ENCODE measurements at regions not wholly inside any gene's neighbourhood (a gene's known extent, or its start where the extent isn't known, plus 50 kb on each side); places are given as distances from the start of the nearest gene placed in this dataset.

GRCh38 chr12:90791445-90791844 lies 163.5 kb downstream of the CCER1 start:
- DNase-seq, result no peak
- intact Hi-C loops (cut with DNase I; ENCODE audit: low total_unique reads), result no loop called here
- Histone ChIP-seq H3K36me3 (no peaks in the 10 kb centered on the region), H3K27me3 (no peaks in the 10 kb centered on the region), H3K4me1 (no peaks in the 10 kb centered on the region), H3K27ac (no peak overlapping the region), H3K4me3 (no peak overlapping the region), H3K9me3 (no peaks in the 10 kb centered on the region)
- 76 to 89% (median 82%) methylated on average over 3 of the region's 3 CpGs for WGBS, 5 donors
- no peak for TF ChIP-seq POLR2AphosphoS5 (IDR thresholded peaks at IDR 0.05)
- TF ChIP-seq, protein P1, sequence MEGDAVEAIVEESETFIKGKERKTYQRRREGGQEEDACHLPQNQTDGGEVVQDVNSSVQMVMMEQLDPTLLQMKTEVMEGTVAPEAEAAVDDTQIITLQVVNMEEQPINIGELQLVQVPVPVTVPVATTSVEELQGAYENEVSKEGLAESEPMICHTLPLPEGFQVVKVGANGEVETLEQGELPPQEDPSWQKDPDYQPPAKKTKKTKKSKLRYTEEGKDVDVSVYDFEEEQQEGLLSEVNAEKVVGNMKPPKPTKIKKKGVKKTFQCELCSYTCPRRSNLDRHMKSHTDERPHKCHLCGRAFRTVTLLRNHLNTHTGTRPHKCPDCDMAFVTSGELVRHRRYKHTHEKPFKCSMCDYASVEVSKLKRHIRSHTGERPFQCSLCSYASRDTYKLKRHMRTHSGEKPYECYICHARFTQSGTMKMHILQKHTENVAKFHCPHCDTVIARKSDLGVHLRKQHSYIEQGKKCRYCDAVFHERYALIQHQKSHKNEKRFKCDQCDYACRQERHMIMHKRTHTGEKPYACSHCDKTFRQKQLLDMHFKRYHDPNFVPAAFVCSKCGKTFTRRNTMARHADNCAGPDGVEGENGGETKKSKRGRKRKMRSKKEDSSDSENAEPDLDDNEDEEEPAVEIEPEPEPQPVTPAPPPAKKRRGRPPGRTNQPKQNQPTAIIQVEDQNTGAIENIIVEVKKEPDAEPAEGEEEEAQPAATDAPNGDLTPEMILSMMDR (IDR thresholded peaks at IDR 0.05), result no peak

DNA sequence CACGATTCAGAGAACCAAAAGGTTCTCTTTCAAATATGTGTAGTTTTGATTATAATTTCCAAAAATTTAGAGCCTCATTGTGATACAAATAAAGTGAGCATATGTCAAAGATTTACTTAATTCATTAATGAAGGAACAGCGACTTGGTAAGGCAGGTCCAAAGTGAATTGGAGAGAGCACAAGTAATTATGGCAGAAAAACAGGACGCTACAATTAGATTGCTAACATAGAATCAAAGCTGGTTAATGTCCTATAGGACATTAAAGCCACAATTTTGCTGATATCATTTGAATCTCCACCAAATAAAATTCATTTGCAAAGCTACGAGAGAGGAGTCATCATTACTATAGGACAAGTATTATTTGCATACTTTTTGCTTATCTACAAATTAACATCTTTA lies 164.2 kb downstream of the CCER1 start:
- Histone ChIP-seq H3K4me1 (no peaks in the 10 kb centered on the region), H3K27ac (no peak overlapping the region), H3K36me3 (no peaks in the 10 kb centered on the region), H3K4me3 (no peak overlapping the region), H3K27me3 (no peaks in the 10 kb centered on the region), H3K9me3 (no peaks in the 10 kb centered on the region)
- DNase-seq, result no peak
- WGBS, 5 donors, result 69 to 78% (median 77%) methylated on average over 4 of the region's 4 CpGs
- TF ChIP-seq, protein P1 (IDR thresholded peaks at IDR 0.05), result no peak
- no peak for TF ChIP-seq EP300 (IDR thresholded peaks at IDR 0.05)
- intact Hi-C loops (cut with DNase I; ENCODE audit: low total_unique reads), result no loop called here

GRCh38 chr12:90773491-90773890 lies 181.5 kb downstream of the CCER1 start:
- no peak overlapping the region for H3K4me3 ChIP-seq
- 65 to 83% (median 79%) methylated on average over 1 of the region's 1 CpG for WGBS, 5 donors
- no peak for TF ChIP-seq EP300 (IDR thresholded peaks at IDR 0.05)
- no peak for TF ChIP-seq POLR2AphosphoS5 (IDR thresholded peaks at IDR 0.05)
- no peak for TF ChIP-seq POLR2A (IDR thresholded peaks at IDR 0.05)
- TF ChIP-seq, protein P1 (IDR thresholded peaks at IDR 0.05), result no peak
- no peaks in the 10 kb centered on the region for H3K4me1 ChIP-seq
- no peaks in the 10 kb centered on the region for H3K9me3 ChIP-seq
- H3K27me3 ChIP-seq, result no peaks in the 10 kb centered on the region
- no peak for DNase-seq
- intact Hi-C loops (cut with DNase I; ENCODE audit: low total_unique reads), result no loop called here
- no peaks in the 10 kb centered on the region for H3K36me3 ChIP-seq
- no peak overlapping the region for H3K27ac ChIP-seq

GRCh38 chr12:90770861-90771260 lies 184.1 kb downstream of the CCER1 start:
- no peak for DNase-seq
- TF ChIP-seq, protein P1 (IDR thresholded peaks at IDR 0.05), result no peak
- TF ChIP-seq POLR2A (IDR thresholded peaks at IDR 0.05) (no peak), EP300 (IDR thresholded peaks at IDR 0.05) (no peak), POLR2AphosphoS5 (IDR thresholded peaks at IDR 0.05) (no peak)
- Histone ChIP-seq H3K4me1 (no peaks in the 10 kb centered on the region), H3K4me3 (no peak overlapping the region), H3K36me3 (no peaks in the 10 kb centered on the region), H3K27me3 (no peaks in the 10 kb centered on the region), H3K27ac (no peak overlapping the region), H3K9me3 (no peaks in the 10 kb centered on the region)
- intact Hi-C loops (cut with DNase I; ENCODE audit: low total_unique reads), result no loop called here
- 61 to 66% (median 63%) methylated on average over 1 of the region's 1 CpG for whole genome bisulfite sequencing, 5 donors

DNA sequence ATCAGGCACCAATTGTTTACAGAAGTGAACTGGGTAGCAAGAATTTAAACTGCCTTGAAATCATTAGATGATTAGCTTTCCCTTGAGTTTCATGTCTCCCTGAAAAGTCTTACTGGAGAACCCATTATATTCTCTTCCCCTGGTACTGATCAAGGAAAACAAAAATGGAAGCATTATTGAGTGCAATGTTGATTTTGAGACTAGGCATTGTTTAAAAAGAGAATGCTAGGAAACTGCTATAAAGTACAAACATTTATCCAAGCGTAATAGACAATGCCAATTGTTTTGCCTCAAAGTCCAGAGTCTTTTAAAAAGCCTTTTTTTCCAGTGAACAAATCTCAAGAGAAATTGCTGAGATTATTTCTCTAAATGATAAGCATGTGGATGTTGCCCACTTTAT lies 197.0 kb downstream of the CCER1 start:
- intact Hi-C loops (cut with DNase I; ENCODE audit: low total_unique reads), result no loop called here

More for the DNA sequence above, 197.0 kb downstream of the CCER1 start:
- no peak overlapping the region for H3K27ac ChIP-seq
- no peak overlapping the region for H3K4me3 ChIP-seq
- H3K9me3 ChIP-seq, result peaks cover 0 to 8% (median 4%) of the 10 kb centered on the region in 4 donors
- 51 to 68% (median 57%) methylated on average over 1 of the region's 1 CpG for WGBS, 5 donors
- TF ChIP-seq POLR2A (IDR thresholded peaks at IDR 0.05), result no peak
- no peak for TF ChIP-seq EP300 (IDR thresholded peaks at IDR 0.05)
- TF ChIP-seq, protein P1 (IDR thresholded peaks at IDR 0.05), result no peak
- TF ChIP-seq POLR2AphosphoS5 (IDR thresholded peaks at IDR 0.05), result no peak
- no peaks in the 10 kb centered on the region for H3K4me1 ChIP-seq
- H3K27me3 ChIP-seq, result no peaks in the 10 kb centered on the region
- no peaks in the 10 kb centered on the region for H3K36me3 ChIP-seq
- no peak for DNase-seq

Measured in stomach (tissue), 8 donors.